ENCODE measurements at regions not wholly inside any gene's neighbourhood (a gene's known extent, or its start where the extent isn't known, plus 50 kb on each side); places are given as distances from the start of the nearest gene placed in this dataset.

DNA sequence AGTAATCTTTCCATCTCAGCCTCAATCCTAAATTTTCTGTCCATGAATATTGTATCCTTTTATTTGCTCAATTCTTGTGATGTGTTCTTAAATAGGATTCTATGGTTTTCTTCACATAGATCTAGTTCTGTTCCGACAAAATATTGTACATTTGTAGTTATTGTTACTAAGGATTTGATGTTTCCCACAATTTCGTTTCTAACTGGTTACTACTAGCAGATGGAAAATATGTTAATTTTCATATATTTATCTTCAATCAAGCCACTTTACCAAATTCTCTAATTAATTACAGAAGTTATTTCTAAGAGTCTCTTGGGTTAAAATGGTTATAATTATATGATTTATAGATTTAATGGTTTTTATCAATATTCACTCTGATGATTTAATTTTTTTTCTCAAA, 60.3 kb downstream of the SEC61B start:
- no peak for DNase-seq

DNA sequence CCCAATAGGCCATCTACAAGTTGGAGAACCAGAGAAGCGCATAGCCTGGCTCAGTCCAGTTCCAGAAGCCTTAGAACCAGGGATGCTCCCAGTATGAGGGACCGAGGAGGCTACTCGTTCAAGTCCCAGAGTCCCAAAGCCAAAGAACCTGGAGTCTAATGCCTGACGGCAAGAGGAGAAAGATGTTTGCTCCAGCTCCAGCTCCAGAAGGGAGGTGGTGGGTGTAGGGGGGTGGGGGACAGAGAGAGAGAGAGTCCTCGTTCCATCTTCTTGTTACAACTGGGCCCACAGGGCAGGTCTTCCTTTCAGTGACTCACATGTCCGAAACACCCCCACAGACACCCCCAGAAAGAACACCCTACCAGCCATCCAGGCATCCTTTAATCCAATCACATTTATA, 63.9 kb downstream of the SEC61B start:
- no peak for DNase-seq

DNA sequence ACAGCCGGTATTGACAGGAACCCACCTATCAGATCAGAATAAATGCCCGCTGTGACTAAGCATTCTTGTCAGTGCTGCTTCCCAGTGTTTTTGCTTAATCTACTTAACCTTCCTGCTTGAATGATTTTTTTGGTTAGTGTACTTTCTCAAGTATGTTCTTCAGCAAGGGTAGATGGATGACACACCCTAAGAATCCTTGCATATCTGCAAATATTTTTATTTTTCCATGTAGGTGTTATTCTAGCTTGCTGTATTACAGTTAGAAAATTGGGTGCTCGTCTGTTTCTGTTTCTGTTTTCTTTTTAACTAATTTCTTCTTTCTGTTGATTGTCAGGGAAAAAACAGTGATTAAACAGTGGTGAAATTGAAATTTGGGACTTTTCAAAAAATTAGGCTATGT, 64.5 kb downstream of the SEC61B start:
- no peak for DNase-seq

DNA sequence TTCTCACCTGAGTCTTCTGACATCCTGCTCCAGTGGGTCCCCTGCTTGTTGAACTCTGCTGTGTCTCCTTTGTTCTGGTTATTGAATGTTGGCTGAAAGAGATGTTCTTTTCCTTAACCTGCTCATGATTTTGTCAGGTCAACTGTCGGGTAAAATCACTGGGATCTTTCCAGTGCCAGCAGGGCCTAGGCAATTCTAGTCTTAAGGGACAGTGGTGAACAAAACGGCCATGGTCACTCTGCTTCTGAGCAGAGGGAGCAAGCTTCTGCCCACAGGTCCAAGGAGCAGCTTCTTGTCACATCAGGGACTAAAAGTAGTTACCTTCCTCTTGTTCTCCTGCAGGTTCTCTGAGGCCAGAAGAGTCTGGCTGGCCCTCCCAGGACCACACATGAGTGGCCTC, 65.6 kb downstream of the SEC61B start:
- no peak for DNase-seq

DNA sequence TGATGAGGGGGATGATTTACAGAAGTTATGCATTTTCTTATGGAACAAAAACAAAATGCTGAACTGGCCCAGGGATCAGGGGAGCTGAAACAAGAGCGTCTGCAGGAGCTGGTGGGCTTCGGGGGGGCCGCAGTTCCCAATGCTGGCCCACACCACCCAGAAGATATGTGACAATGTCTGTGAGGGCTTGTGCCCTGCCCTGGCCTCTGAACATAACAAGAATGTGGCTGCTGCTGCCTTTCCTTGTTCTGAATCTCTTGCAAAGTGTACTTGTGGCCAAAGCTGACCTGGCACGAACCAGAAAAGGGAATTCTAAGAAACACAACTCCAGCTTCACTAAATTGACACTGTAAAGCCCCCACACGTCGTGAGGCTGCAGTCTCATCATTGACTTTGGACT, 66.7 kb downstream of the SEC61B start:
- no peak for DNase-seq

DNA sequence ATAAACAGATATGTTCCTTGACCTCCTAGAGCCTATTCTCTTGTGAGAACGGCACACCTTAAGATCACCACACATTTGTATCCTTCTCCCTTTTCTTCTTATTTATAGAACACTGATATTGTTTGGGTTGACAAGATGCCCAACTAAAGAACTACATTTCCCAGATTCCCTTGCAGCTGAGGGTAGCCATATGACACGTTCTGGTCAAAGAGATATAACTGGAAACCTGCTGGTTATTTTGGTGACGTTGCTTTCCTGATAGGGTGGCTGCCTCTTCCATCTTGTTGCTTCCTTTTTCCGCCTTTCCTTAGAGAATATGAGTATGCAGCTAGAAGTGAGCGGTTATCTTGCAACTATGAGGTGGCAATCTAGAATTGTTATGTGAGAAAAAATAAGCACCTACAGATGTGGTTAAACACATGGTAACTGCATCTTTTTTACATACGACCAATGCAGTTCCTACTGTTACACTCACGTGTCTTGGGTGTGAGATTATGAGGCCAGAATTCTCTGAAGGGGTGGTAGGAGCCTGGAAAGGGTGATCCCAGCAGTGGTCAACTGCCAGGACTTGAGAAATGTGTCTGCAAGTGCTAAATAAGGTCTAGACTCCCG, 72.9 kb downstream of the SEC61B start:
- DNase-seq: no peak

DNA sequence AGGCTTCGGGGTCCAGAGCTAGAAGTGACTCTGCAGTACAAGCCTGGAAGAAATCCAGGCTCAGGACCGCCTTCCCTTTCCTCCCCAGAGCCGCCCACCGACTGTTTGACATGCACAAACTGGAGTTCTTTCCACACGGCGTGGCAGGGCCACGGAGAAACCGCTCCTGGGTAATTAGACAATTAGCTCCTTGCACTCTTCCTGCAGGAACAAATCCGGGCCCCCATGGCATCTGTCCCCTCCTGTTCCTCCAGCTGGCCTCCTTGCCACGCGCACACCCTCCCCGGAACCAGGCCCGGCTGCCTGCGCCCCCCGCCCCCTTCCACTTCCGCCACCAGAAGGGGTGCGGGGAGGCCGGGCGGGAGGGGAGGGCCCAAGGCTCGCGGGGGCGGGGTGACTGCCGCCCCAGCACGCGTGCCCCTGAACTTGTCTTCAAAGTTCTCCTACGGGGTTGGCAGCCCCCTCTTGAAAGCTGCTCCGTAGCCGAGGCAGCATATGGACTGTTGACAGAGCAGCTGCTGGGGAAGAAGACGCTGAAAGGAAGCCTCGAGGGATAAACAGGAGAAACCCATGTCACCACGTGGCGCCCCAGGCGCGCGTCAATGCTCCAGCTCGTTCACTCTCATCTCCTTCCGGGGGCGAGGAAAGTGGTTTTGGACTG, 74.3 kb downstream of the SEC61B start:
- DNase-seq: peak in 15 of 56 donors; percentile 5 to 63 (median 25)

DNA sequence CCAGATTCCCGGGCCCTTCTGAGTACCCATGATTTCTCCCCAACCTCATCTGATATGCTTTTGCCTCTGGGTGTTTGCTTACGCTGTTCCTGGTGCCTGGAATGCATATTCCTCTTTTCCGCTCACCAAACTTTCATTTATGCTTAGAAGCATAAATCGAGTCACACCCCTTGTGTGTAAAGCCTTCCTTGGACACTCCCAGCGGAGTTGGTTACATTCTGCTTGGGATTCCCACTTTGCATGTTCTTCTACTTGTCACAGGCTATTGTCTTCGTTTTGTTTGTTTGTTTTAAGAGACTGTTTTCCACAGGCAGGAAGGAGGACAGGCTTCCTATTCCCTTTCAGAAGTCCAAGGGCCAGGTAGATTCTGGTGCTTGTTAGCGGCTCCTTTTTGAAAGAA, 76.5 kb downstream of the SEC61B start:
- no peak for DNase-seq

DNA sequence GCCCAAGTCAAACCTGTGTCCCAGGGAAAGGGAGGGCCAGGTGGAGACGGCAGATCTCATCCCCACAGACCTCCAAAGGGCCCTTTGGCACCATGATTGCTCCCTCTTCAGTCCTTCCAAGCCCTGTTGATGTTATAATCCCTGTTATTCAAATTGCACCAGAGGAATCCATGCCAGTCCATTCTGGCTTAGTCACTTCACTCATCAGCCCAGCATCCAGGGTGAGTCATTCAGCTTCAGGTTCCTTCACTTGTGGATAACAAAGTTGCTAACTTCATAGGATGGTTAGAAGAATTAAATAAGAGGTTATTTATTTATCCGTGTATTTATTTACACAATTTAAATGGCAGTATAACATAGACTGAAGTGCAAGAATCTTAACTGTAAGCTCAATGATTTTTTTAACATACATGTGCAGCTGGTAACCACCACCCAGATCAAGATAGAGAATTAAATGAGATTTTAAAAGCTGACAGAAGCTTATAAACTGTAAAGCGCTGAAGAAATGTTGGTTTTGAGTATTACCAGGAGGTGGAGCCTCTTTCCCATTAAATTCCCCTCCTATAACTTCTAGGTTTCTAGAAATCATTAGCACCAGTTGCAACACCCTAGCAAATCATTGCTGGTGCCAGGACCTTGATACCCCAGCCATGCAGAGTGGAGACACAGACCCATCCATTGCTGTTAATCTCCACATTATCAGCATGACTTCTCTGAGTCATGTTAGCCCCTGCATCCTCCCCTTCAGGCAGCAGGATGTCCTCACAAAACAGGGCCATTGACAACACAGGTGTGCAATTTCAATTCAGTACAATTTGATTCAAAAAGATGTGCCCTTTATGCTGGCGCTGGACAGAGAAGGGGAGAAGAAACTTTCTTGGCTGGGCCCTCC, 77.4 kb downstream of the SEC61B start:
- DNase-seq: no peak

DNA sequence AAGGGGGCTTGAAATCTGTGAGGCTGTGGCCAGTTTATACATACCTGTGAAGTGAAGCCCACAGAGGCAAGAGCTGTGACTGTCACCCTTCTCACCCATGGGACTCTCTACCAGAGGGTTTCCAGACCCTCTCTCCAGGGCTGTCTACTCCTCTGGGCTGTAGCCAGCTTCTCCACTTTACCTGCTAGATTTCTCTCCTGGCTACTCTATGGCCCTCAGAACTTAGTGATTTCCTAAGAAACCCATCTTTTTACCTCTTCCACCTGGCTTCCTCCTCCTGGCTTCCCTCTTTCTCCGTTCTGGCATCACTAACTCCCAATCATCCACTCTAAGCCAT, 78.0 kb downstream of the SEC61B start:
- no peak for DNase-seq

DNA sequence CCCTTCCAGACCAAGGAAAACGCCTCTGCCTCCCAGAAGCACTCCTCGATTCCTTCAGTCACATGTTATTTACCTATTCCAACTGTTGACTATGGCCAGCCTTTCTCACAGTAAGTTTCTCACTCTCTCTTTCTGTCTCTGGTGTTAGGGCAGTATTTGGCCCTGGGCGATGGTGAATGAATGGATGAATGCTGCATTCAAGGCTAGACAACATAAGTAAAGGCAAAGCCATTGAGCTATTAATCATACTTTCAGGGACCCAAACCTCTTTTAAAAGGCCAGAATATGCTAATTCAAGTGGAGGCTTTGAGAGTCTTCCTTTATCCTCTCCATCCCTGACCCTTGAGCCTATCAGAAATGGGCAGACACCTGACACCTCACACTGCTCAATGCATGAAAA, 78.5 kb downstream of the SEC61B start:
- no peak for DNase-seq

DNA sequence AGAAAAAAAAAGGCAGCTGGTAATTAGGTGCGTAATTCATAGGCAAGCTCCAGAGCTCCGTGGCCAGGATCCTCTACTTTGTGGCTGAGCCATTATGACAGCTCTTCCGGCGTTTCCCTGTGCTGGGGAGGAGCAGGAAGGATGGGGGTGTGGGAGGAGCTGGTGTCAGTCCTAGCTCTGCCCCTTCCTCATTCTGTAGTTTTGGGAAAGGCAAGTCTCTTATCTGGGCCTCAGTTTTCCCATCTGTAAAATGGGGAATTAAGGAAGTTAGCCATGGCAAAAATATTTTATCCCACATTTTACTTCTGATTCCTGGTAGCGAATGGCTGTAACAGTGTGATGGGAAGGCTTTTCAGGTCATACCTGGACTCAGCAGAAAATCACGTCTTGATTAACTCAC, 81.1 kb downstream of the SEC61B start:
- DNase-seq: peak in 2 of 56 donors; percentile 5 to 16

DNA sequence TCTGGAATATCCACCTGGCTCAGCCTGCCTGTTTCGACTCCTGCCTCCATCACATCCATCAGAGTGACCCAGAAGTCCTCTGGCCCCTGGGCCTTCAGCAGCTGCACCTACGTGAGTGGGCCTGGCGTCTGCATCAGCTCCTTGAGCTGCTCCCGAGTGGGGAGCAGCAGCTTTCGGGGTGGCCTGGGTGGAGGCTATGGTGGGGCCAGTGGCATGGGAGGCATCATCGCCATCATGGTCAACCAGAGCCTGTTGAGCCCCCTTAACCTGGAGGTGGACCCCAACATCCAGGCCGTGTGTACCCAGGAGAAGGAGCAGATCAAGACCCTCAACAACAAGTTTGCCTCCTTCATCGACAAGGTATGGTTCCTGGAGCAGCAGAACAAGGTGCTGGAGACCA, 83.0 kb downstream of the SEC61B start:
- no peak for DNase-seq

DNA sequence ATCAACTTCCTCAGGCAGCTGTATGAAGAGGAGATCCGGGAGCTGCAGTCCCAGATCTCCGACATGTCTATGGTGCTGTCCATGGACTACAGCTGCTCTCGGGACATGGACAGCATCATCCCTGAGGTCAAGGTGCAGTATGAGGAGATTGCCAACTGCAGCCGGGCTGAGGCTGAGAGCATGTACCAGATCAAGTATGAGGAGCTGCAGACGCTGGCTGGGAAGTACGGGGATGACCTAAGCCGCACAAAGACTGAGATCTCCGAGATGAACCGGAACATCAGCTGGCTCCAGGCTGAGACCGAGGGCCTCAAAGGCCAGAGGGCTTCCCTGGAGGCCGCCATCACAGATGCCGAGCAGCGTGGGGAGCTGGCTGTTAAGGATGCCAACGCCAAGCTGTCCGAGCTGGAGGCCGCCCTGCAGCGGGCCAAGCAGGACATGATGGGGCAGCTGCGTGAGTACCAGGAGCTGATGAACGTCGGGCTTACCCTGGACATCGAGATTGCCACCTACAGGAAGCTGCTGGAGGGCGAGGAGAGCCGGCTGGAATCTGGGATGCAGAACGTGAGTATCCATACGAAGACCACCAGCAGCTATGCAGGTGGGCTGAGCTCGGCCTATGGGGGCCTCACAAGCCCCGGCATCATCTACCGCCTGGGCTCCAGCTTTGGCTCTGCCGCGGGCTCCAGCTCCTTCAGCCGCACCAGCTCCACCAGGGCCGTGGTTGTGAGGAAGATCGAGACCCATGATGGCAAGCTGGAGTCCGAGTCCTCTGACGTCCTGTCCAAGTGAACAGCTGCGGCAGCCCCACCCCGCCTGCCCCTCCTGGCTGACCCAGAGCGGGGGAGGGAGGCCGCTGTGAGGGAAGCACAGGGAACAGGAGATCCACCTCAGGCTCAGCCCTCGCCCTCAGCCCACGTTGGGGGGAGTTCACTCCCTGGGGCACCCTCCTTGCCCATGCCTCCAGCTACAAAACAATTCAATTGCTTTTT, 84.0 kb downstream of the SEC61B start:
- no peak for DNase-seq

DNA sequence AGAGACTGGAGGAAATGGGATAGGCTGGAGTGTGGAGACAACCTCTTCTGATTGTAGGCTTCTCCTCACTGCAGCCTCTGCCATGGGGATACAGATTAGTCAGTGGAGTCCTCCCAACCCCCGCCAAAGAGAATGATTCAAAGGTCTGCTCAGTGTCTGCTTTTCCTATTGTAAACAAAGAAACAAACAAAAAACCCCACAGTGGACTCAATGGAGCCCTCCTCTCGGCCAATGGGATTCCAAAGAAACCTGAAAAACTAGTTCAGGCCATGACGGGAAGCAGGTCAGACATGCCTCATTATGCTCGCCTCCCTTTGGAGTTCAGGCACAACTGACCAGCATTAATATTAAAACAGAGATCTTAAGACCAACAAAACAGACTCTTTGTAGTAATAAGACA, 85.8 kb downstream of the SEC61B start:
- DNase-seq: no peak

DNA sequence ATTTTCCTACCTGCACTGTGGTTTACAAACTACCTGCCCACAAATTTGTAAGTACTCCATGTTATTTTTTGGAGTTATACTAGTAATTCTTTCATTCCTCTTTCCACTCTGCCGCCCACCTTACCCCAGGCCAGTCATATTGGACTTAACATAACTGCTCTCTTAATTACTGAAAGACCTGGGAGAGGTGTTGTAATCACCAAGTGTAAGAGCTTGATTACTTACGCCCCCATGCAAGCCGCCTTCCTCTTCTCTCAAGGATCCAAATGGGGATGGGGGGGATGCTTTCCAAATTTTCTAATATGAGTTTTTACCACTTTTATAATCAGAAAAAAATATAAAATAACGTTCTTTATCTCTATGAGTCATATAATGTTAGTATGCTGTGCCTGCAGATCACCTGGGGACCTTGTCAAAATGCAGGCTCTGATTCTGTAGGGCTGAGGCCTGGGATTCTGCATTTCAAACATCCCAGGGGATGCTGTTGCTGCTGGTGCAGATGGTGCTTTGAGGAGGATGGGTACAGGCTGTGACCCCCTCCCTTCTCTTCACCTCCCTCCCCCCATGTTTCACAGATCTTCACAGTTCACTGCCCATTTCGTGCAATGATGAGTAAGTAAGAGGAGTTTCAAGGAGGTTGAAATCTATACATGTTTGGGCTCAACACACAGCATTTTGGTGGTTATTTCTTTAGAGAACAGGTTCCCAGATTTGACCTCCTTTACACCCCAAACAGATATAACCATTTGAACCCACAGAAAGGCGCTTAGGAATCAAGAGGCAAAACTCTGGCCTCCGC, 87.3 kb downstream of the SEC61B start:
- no peak for DNase-seq

DNA sequence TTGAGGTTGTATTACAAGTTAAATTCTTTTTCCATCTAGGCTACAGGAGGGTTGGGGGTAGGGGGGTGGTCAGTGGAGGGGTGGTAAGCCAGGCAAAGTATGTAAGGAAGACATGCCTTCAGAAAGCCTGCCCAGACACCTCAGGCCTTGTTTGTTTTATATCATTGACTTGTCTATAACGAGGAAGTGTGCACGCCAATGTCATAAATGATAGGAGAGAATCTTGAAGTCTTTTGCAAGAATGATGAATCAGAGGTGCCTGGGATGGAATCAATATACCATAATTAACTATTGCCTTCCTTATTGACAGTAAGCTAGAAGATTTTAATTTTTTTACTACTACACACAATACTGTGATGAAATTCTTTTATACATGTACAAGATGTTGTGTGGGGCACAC, 90.7 kb downstream of the SEC61B start:
- no peak for DNase-seq

DNA sequence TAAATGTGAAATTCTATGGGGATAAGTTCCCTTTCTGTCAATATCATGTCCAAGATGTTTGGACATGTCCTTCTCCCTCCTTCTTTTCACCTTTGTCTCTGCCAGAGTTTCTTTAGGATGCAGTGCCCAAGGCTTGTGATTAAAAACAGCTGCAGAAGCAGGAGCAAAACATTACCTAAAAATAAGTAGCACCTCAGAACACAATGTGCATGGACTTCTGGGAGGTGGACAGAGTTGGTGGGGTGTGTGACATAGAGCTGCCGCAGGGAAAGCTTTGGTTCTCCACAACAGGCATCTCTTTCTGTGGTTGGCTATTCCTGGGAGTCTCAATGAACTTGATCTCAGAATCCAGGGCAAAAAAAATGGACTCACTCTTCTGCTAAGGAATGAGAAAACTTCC, 97.0 kb downstream of the SEC61B start:
- DNase-seq: no peak

DNA sequence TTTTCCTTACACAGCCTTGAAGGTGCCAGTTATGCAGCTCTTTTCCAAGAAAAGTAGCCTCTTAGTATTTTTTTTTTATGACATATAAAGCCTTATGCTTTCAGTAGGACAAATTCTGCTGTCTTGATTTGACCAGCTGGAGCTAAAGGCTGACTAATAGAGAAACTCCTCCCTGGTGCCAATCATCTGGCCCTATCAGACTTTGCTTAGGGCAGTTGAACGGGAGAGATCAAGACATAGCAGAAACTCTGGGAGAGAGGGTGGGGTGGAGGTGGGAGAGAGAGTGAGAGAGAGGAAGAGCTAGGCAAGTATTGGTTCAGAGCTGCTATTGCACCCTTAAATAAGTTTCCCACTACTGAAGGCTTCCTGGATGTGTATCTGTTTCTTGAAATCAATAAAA, 100.2 kb downstream of the SEC61B start:
- DNase-seq: no peak

DNA sequence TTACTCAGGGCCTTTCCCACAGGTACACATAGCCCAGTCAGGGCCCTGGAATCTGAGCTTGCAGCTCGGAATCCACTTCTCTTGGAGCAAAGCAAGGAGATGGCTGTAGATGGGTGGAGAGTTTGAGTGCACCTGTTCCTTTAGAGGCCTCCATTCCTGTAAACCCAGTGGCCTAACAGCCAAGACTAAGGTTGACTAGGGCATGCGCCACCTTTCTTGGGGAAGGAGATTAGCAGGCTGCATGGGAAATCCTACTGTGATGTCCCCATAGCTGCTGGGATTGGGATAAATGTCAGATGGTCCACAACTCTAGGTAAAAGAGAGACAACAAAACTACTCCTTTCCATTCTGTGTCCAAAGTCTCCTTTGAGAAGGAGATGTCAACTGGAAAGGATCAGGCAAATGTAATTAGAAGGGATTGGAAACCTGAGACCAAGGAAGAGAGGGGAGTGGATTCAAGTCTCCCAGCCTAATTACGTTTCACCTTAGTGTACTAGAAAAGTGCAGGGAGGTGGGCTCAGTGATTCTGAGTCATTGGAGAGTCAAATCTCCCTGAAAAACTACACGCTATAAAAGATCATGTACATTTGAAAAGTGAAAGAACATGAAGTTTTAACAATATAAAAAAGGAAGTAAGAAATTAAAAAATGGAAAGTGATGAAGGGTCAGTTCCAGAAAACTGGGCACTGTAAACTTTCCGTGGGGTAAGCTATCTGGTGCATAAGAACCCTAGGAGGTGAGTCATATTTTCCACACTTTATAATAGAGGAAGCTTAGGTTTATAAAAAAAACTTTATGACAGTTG, 104.2 kb downstream of the SEC61B start:
- DNase-seq: no peak
